ENCODE measurements at regions not wholly inside any gene's neighbourhood (a gene's known extent, or its start where the extent isn't known, plus 50 kb on each side); places are given as distances from the start of the nearest gene placed in this dataset.

DNA sequence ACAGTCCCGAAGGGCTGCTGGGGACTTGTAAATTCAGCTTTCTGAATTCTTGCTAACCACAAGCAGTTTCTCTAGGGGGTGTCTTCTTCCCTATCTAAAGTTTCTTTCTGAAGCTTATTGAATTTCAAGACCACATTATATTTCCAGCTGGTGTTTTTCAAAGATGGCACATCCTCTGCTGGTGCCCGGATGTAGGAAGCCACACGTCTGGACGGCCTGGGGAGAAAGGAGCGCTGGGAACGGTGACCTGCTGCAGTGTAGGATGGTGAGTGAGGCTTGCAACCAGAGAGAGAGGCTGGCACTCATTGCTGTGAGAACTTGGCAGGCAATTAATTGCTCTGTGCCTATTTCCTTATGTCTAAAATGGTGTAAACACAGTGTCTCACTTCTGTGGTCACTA is 776.4 kb downstream of the TYW1 start:
- Histone ChIP-seq H3K36me3 (ENCODE audit: control insufficient read depth, insufficient read depth, low read length) (no peaks in the 10 kb centered on the region), H3K4me3 (replicated peaks; ENCODE audit: low read depth, low read length) (no peak overlapping the region), H3K27me3 (replicated peaks; ENCODE audit: control insufficient read depth, insufficient read depth, low read length) (no peaks in the 10 kb centered on the region)
- no peak for DNase-seq (ENCODE audit: extremely low read depth, insufficient read length)
- TF ChIP-seq, protein P1, sequence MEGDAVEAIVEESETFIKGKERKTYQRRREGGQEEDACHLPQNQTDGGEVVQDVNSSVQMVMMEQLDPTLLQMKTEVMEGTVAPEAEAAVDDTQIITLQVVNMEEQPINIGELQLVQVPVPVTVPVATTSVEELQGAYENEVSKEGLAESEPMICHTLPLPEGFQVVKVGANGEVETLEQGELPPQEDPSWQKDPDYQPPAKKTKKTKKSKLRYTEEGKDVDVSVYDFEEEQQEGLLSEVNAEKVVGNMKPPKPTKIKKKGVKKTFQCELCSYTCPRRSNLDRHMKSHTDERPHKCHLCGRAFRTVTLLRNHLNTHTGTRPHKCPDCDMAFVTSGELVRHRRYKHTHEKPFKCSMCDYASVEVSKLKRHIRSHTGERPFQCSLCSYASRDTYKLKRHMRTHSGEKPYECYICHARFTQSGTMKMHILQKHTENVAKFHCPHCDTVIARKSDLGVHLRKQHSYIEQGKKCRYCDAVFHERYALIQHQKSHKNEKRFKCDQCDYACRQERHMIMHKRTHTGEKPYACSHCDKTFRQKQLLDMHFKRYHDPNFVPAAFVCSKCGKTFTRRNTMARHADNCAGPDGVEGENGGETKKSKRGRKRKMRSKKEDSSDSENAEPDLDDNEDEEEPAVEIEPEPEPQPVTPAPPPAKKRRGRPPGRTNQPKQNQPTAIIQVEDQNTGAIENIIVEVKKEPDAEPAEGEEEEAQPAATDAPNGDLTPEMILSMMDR (IDR thresholded peaks at IDR 0.05; ENCODE audit: insufficient read depth, low read length, poor library complexity, severe bottlenecking): no peak

DNA sequence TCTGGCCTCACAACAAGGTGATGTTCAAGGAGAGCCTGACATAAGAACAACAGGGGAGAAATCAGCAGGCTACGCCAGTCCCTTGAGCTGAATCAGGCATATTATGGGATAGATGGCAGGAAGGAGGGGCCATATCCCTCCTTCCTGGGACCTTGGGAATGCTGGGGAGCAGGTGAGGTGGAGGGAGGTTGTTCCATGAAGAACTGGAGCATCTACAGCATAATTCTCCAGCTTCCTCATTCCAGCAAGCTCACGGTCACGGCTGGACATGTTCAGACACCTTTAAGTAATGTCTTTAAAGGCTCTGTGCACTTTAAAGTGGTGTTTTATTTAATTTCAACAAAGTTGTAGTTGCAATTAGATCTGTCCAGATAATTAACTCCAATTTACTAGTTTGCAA is 780.5 kb downstream of the TYW1 start:
- H3K27me3 ChIP-seq (replicated peaks; ENCODE audit: control insufficient read depth, insufficient read depth, low read length): no peaks in the 10 kb centered on the region
- DNase-seq (ENCODE audit: extremely low read depth, insufficient read length): no peak

DNA sequence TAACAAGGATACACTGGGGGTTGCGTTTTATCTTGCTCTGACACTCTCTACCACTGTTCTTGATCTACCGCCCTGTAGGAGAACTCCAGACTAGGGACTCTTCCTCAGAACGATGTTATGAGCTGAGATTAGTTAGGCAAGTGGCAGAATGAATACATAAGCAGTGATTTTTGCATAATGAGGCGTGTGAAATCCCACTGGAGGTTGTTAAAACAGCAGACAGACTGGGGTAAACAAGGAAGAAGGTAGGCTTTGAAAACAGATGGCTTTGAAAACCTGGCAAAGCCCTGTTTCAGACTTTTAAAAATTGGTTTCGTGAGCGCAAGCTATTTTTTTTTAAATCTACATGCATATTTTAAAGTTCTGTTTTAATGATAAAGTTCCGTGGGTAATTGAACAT is 785.2 kb downstream of the TYW1 start:
- DNase-seq (ENCODE audit: extremely low read depth, insufficient read length): no peak

More for the DNA sequence above, 780.5 kb downstream of the TYW1 start:
- Histone ChIP-seq H3K4me3 (replicated peaks; ENCODE audit: low read depth, low read length) (no peak overlapping the region), H3K36me3 (ENCODE audit: control insufficient read depth, insufficient read depth, low read length) (no peaks in the 10 kb centered on the region)
- TF ChIP-seq, protein P1 (IDR thresholded peaks at IDR 0.05; ENCODE audit: insufficient read depth, low read length, poor library complexity, severe bottlenecking): no peak

DNA sequence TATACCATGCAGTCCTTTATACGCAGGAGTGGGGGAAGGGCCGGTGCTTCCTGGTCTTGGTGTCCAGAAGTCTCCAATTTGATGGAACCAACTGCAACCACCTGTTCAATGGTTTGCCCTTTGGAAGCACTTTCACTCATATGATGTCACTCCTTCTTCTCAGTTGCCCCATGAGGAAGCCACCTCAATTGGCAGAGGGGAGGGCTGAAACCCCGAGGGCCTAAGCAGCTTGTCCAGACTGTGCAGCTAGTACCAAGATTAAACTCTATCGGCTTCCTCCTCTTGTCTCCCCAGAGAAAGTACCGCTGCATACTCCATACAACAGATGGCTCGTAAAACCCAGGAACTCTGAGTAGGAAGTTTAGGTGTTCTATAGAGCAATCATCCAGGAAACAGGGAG is 789.4 kb downstream of the TYW1 start:
- H3K36me3 ChIP-seq (ENCODE audit: control insufficient read depth, insufficient read depth, low read length): no peaks in the 10 kb centered on the region
- no peak overlapping the region for H3K4me3 ChIP-seq (replicated peaks; ENCODE audit: low read depth, low read length)
- no peak for DNase-seq (ENCODE audit: extremely low read depth, insufficient read length)
- TF ChIP-seq, protein P1 (IDR thresholded peaks at IDR 0.05; ENCODE audit: insufficient read depth, low read length, poor library complexity, severe bottlenecking): no peak
- no peaks in the 10 kb centered on the region for H3K27me3 ChIP-seq (replicated peaks; ENCODE audit: control insufficient read depth, insufficient read depth, low read length)

More for the DNA sequence above, 785.2 kb downstream of the TYW1 start:
- Histone ChIP-seq H3K36me3 (ENCODE audit: control insufficient read depth, insufficient read depth, low read length) (no peaks in the 10 kb centered on the region), H3K27me3 (replicated peaks; ENCODE audit: control insufficient read depth, insufficient read depth, low read length) (no peaks in the 10 kb centered on the region), H3K4me3 (replicated peaks; ENCODE audit: low read depth, low read length) (no peak overlapping the region)
- TF ChIP-seq, protein P1 (IDR thresholded peaks at IDR 0.05; ENCODE audit: insufficient read depth, low read length, poor library complexity, severe bottlenecking): no peak

DNA sequence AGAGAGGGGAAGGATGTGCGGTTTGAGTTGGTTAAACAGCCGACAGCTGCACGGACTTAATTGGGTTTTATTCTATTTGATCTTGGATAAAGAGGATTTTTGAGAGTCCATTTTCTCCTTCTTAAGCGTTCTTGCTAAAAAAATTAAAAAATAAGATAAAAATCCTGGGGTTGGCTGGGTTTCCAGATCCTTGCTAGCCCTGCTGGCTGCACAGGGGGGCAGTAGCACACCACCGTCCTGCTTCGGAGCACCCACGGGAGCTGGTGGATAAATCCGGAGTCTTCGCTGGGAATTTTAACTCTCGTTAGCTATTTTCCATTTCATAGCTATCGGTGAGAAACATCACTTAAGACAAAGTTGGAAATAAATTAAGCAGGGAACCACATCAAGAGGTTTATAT is 792.0 kb downstream of the TYW1 start:
- no peaks in the 10 kb centered on the region for H3K36me3 ChIP-seq (ENCODE audit: control insufficient read depth, insufficient read depth, low read length)
- TF ChIP-seq, protein P1 (IDR thresholded peaks at IDR 0.05; ENCODE audit: insufficient read depth, low read length, poor library complexity, severe bottlenecking): no peak
- DNase-seq (ENCODE audit: extremely low read depth, insufficient read length): no peak
- no peaks in the 10 kb centered on the region for H3K27me3 ChIP-seq (replicated peaks; ENCODE audit: control insufficient read depth, insufficient read depth, low read length)
- H3K4me3 ChIP-seq (replicated peaks; ENCODE audit: low read depth, low read length): no peak overlapping the region

DNA sequence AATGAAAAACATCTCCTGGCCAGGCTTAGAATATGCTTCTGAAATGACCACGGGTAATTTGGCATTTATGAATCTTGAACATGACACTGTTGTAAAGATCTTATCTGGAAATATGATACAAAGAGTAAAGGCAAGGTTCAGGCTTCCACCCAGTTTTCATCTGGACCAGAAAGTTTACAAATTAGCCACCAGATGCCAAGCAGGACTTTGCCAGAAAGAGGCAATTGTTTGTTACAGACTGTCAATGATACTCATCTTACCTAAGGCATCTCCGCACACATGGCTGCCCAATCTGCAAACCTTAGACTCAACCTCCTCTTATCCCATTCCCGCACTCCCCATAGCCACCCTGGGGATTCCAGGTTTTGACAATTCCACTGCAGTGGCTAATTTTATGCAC is 795.3 kb downstream of the TYW1 start:
- H3K27me3 ChIP-seq (replicated peaks; ENCODE audit: control insufficient read depth, insufficient read depth, low read length): no peaks in the 10 kb centered on the region

More for the DNA sequence above, 795.3 kb downstream of the TYW1 start:
- DNase-seq (ENCODE audit: extremely low read depth, insufficient read length): no peak
- Histone ChIP-seq H3K4me3 (replicated peaks; ENCODE audit: low read depth, low read length) (no peak overlapping the region), H3K36me3 (ENCODE audit: control insufficient read depth, insufficient read depth, low read length) (no peaks in the 10 kb centered on the region)
- TF ChIP-seq, protein P1 (IDR thresholded peaks at IDR 0.05; ENCODE audit: insufficient read depth, low read length, poor library complexity, severe bottlenecking): no peak

Measured in GM06990 (cell line).